ENCODE measurements at regions not wholly inside any gene's neighbourhood (a gene's known extent, or its start where the extent isn't known, plus 50 kb on each side); places are given as distances from the start of the nearest gene placed in this dataset.
A peak's percentile ranks its signal among the peaks of the same experiment; 100 is the strongest.

GRCh38 chr6:98747960-98748359, 86.4 kb upstream of the POU3F2 start:
- no peak overlapping the region for H3K4me3 ChIP-seq (ENCODE audit: low read depth, low read length)
- no peaks in the 10 kb centered on the region for H3K36me3 ChIP-seq (ENCODE audit: control insufficient read depth, insufficient read depth, low read length)
- no peaks in the 10 kb centered on the region for H3K27me3 ChIP-seq (ENCODE audit: control insufficient read depth, insufficient read depth, low read length)
- TF ChIP-seq, protein P1, sequence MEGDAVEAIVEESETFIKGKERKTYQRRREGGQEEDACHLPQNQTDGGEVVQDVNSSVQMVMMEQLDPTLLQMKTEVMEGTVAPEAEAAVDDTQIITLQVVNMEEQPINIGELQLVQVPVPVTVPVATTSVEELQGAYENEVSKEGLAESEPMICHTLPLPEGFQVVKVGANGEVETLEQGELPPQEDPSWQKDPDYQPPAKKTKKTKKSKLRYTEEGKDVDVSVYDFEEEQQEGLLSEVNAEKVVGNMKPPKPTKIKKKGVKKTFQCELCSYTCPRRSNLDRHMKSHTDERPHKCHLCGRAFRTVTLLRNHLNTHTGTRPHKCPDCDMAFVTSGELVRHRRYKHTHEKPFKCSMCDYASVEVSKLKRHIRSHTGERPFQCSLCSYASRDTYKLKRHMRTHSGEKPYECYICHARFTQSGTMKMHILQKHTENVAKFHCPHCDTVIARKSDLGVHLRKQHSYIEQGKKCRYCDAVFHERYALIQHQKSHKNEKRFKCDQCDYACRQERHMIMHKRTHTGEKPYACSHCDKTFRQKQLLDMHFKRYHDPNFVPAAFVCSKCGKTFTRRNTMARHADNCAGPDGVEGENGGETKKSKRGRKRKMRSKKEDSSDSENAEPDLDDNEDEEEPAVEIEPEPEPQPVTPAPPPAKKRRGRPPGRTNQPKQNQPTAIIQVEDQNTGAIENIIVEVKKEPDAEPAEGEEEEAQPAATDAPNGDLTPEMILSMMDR (IDR thresholded peaks at IDR 0.05; ENCODE audit: insufficient read depth, low read length, severe bottlenecking), result no peak
- FAIRE-seq, result no peak
- no peak for DNase-seq (ENCODE audit: low read depth)

DNA sequence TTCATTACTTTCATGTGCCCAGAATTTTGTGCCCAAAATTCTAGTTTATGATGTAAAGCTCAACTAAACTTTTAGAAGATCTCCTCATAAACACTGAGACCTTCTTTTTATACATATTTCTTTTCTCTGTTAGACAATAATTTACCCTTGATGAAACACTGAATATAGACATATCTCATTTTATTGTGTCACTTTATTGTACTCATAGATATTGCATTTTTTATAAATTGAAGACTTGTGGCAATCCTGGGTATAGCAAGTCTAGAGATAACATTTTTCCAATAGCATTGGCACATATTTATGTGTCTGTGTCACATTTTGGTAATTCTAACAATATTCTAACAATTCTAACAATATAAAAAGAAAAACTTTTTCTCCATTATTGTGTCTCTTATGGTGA, 74.9 kb upstream of the POU3F2 start:
- TF ChIP-seq, protein P1 (IDR thresholded peaks at IDR 0.05; ENCODE audit: insufficient read depth, low read length, severe bottlenecking), result no peak
- Histone ChIP-seq H3K27me3 (ENCODE audit: control insufficient read depth, insufficient read depth, low read length) (no peaks in the 10 kb centered on the region), H3K36me3 (ENCODE audit: control insufficient read depth, insufficient read depth, low read length) (no peaks in the 10 kb centered on the region), H3K4me3 (ENCODE audit: low read depth, low read length) (no peak overlapping the region)
- FAIRE-seq (no peak), DNase-seq (ENCODE audit: low read depth) (no peak)

- FAIRE-seq, result no peak
- no peak overlapping the region for H3K4me3 ChIP-seq (ENCODE audit: low read depth, low read length)
- H3K27me3 ChIP-seq (ENCODE audit: control insufficient read depth, insufficient read depth, low read length), result no peaks in the 10 kb centered on the region
- H3K36me3 ChIP-seq (ENCODE audit: control insufficient read depth, insufficient read depth, low read length), result no peaks in the 10 kb centered on the region
- no peak for DNase-seq (ENCODE audit: low read depth)
- TF ChIP-seq, protein P1 (IDR thresholded peaks at IDR 0.05; ENCODE audit: insufficient read depth, low read length, severe bottlenecking), result no peak
Observed at GRCh38 chr6:98764373-98764911, 69.9 kb upstream of the POU3F2 start.

DNA sequence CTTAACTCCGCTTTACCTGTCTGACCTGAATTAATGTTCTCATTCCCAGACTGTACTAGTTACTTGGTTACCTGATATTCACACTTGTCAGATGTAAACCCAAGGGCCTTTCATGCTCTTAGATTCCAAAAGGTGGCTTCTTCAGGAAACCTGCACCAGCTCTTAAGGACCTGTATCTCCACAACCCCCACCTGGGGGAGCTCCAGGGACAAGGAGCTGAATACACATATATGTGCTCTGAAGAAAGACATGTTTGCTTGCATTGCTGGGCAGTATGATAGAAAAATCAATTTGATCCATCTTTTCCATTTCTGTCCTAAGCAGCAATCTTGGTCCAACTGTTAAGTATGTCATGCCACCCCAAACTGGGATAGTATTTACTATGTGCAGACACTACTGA, 64.8 kb upstream of the POU3F2 start:
- DNase-seq (ENCODE audit: low read depth), result peak; percentile 54
- H3K36me3 ChIP-seq (ENCODE audit: control insufficient read depth, insufficient read depth, low read length), result no peaks in the 10 kb centered on the region
- FAIRE-seq, result no peak

DNA sequence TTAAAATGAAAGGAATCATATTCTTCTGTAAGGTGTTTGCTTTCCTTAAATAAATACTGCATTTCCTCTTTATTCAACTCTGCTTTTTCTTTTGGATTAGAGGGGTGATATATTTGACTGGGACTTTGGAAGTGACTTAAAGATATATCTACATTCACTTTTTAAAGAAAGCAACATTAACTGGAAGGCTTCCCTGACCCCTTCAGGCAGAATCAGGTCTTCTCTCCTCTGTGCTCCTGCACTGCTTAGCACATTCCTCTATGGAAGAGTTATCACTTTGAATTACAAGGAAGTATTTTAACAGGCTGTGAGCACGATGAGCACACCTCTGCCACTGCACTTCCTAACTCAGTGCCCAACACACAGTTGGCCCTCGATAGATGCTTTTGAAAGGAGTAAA, 59.2 kb upstream of the POU3F2 start:
- Histone ChIP-seq H3K36me3 (ENCODE audit: control insufficient read depth, insufficient read depth, low read length) (no peaks in the 10 kb centered on the region), H3K27me3 (ENCODE audit: control insufficient read depth, insufficient read depth, low read length) (no peaks in the 10 kb centered on the region), H3K4me3 (ENCODE audit: low read depth, low read length) (no peak overlapping the region)
- FAIRE-seq (no peak), DNase-seq (ENCODE audit: low read depth) (no peak)
- TF ChIP-seq, protein P1 (IDR thresholded peaks at IDR 0.05; ENCODE audit: insufficient read depth, low read length, severe bottlenecking), result no peak

More for the DNA sequence above, 64.8 kb upstream of the POU3F2 start:
- TF ChIP-seq, protein P1 (IDR thresholded peaks at IDR 0.05; ENCODE audit: insufficient read depth, low read length, severe bottlenecking), result peak; percentile 46
- Histone ChIP-seq H3K27me3 (ENCODE audit: control insufficient read depth, insufficient read depth, low read length) (no peaks in the 10 kb centered on the region), H3K4me3 (ENCODE audit: low read depth, low read length) (no peak overlapping the region)

- H3K36me3 ChIP-seq (ENCODE audit: control insufficient read depth, insufficient read depth, low read length), result no peaks in the 10 kb centered on the region
- FAIRE-seq, result no peak
Observed at GRCh38 chr6:98777762-98778161, 56.6 kb upstream of the POU3F2 start.

More at GRCh38 chr6:98777762-98778161, 56.6 kb upstream of the POU3F2 start:
- TF ChIP-seq, protein P1 (IDR thresholded peaks at IDR 0.05; ENCODE audit: insufficient read depth, low read length, severe bottlenecking), result no peak
- Histone ChIP-seq H3K4me3 (ENCODE audit: low read depth, low read length) (no peak overlapping the region), H3K27me3 (ENCODE audit: control insufficient read depth, insufficient read depth, low read length) (no peaks in the 10 kb centered on the region)
- DNase-seq (ENCODE audit: low read depth), result no peak

Measured in bronchial epithelial cell (primary cell).